ENCODE measurements at regions not wholly inside any gene's neighbourhood (a gene's known extent, or its start where the extent isn't known, plus 50 kb on each side); places are given as distances from the start of the nearest gene placed in this dataset.
"Not testable (repeated sequence)": the region's sequence is repeated elsewhere in the genome, so short reads cannot be mapped to it uniquely, and the experiment has no call there.

DNA sequence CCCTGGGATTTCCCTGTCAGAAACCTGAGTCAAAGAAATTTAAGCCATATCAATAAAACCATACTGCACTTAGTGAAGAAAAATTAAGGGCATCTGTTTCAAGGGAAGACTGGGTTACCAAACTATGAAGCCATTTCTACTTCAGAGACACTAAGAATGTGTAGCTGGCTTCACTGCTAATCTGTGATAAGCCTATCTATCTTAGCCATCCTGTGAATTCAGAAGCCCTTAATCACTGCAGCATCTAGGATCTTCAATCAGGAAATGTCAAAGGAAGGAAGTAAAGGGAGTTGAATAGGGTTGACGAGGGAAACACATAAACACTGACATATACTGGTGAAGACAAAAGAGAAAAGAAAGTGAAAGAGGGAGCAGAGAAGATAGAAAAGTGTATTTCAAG, 777.6 kb upstream of the DIAPH2 start:
- intact Hi-C loops (cut with DNase I) = no loop called here
- DNase-seq (no peak), ATAC-seq (no peak)

DNA sequence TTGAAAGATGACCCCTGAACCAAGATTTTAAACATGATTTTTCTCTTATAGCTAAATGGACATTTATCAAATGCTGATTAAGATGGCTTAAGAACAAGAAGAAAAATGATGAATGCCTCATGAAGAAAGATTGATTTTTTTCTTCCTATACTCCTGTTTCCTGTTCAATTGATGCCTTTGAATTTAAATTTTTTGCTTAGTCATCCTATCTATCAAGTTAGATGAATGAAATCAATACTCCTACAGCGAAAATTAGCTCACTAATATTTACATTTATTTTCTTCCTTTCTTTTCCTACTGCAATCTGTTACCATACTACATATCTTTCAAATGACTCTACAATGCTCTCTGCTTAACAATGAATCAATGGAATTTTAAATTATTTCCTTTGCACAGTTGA, 773.6 kb upstream of the DIAPH2 start:
- DNase-seq (no peak), ATAC-seq (no peak)
- intact Hi-C loops (cut with DNase I) = no loop called here

DNA sequence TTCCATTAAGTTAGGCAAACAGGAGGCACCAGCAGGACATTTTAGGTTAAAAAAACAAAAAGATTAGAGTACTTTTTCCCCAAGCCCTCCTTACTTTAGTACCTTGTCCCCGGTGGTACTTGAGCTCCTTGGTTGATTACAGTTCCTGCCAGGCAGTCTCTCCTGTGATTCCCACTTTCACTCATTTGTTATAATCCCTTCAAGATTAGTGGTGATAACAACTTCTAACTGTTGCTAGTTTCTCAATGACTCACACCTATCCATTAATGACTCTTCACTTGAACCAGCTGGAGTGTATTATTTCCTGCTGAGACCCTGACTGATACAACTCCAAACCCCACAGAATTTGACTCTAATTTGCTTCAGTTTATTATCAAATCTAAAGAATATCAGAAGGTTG, 765.0 kb upstream of the DIAPH2 start:
- intact Hi-C loops (cut with DNase I) = no loop called here
- no peak for DNase-seq
- no peak for ATAC-seq

DNA sequence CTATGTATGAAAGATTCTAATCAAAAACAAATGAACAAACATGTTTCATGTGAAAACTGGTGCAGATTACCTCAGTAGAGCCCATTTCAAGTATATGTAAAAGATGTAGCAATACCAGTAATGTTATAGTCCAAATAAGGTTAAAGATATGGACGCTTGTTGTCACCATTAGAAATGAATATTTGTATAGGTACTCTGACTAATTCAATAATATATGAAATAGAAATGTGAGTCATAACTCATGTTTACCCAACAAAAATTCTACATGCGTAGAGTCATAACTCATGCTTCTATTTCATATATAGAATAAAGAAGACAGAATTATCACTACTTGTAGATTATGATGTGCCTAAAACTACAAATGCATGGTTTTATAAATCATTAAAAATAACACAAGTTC, 739.1 kb upstream of the DIAPH2 start:
- intact Hi-C loops (cut with DNase I) = no loop called here
- DNase-seq (no peak), ATAC-seq (no peak)

DNA sequence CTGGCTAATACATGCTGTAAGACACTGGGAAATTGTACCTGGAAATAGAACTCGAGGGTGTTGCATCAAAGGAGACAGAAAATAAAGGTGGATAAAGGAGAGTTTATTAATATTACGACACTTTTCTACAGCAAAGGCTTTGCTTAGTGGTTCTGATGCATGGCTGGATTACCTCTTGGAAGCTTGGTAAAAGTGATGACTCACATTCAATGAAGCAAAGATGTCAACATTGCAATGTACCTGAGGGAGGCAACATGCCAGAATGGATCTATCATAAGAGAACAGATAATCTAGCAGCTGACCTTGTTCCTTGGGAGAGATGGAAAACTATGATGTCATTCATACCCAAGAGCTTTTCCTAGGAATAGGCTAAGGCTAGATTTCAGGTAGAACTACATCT, 735.1 kb upstream of the DIAPH2 start:
- DNase-seq (no peak), ATAC-seq (no peak)
- intact Hi-C loops (cut with DNase I) = no loop called here

DNA sequence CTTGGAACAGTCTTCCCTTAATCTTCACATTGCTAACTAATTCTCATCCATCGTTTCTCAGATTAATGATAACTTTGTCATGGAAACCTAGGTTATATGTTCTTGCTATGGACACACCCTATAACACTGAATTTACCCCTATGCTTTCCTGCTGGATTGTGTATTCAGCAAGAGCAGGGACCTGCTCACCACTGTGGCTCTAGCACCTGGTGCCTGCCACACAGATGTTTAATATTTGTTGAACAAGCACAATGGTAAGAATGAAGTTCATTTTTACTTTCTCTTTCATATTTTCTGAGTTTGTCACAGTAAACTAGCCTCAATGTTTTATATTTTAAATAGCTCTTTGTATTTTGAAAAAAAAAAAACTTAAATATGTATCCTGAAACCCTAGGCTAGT, 734.0 kb upstream of the DIAPH2 start:
- intact Hi-C loops (cut with DNase I) = no loop called here
- DNase-seq = no peak
- no peak for ATAC-seq

DNA sequence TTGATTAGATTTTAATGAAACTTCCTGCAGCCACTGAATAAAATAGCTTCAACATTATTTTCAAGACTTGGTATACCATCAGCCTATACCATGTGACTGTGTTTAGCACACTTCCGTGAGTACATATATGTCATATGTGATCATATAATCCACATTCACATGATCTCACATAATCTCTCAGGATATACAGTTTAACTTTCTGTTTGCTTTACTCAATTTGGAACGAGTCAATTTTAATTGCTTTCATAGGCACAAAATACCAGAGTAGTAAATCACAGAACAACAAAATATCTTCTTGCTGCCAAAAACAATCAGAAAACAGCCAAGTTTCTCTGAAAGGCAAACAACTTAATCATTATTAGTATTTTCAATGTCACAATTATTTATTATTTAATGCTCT, 731.1 kb upstream of the DIAPH2 start:
- no peak for DNase-seq
- no peak for ATAC-seq
- intact Hi-C loops (cut with DNase I) = no loop called here

DNA sequence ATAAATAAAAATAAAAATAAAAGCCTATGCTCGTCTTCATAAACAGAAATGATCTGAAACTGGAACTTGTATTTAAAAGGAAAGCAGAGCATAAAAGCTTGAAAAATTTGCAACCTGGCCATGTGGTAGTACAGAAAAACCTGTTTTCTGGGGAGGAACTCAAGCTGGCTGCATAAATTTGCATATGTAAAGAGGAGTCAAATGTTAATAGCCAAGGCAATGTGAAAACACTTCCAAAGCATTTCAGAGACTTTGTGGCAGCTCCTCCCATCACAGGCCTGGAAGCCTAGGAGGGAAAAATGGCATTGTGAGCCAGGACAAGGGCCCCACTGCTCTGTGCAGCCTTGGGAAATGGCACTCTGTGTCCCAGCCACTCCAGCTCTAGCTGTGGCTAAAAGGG, 727.9 kb upstream of the DIAPH2 start:
- intact Hi-C loops (cut with DNase I) = no loop called here
- DNase-seq = no peak
- no peak for ATAC-seq

DNA sequence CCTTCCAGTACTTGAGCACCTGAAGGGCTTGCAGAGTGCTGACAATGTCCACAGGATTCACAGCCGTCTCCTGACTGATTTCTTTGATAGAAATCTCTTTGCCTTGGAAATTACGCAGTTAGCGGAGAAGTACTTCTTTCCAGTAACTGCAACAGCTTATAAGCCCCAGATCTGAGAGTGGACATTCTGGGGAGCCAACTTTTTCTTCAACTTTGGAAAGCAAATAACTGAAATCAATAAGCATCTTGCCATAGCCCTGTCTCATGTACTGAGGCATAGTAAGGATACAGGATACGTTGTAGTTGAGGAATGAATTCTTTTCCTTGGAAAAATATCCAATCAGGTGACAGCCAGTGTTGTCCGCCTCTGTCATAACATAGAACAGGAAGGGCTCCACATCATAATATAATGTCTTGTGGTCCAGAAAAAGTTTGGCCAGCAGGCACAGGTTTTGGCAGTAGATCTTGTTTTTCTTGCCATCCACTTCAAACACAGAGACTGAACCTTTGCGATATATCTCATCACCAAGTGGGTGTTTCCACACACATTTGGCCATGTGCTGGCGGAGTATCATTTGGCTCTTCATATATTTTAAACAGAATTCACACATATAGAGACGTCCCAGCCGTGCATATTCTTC, 711.1 kb upstream of the DIAPH2 start:
- intact Hi-C loops (cut with DNase I); ATAC-seq; DNase-seq: not testable (repeated sequence)

DNA sequence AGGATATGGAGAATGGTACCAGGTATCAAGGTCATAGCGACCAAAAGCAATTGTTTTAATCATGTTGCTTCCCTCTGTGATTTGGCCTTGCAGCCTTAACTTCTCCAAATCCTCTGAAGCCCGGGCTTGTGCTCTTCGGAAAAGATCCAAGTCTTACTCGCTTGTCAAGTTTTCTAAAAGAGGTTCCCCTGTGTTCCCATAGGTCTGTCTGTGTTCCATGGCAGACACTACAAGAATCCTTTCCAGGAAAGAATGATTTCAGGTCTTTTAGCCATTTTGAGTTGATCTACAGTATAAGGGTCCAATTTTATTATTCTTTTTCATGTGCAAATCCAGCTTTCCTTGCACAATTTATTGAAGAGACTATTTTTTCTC, 710.6 kb upstream of the DIAPH2 start:
- ATAC-seq (no peak), DNase-seq (no peak)
- intact Hi-C loops (cut with DNase I) = no loop called here

DNA sequence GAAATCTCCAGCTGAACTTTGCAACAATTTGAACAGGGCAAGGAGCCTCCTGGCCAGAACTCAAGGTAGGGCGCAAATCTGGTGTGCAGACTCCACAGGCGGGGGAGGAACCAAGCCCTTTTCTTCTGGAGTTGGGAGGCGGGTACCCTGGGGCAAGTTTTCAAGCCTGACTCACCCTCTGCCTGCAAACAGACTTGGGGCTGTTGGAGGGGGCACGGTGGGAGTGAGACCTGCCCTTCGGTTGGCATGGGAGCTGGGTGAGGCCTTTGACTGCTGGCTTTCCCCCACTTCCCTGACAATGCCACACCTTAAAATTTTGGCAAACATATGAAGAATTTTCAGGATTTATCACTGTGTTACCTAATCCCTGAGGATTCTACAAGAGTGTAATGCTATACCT, 709.8 kb upstream of the DIAPH2 start:
- DNase-seq = no peak
- ATAC-seq = peak in 1 of 2 donors; percentile 63
- intact Hi-C loops (cut with DNase I) = no loop called here

DNA sequence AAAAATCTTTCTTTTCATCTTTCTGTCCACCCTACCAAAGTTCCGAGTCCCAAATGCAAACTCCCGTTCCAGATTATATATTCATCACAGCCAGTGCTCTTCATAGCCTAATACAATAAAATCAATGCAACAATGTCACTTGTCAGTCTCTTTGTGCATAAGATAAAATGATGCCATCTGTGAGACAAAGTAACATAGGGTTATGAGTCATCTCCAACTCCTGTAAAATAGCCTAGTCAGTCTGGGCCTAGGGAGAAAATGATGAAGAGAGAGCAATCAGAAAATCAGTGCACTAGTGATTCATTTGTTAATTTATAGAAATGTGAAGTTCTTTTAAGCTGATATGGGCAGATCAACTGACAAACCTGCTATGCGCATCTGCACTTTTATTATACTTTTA, 689.1 kb upstream of the DIAPH2 start:
- intact Hi-C loops (cut with DNase I) = no loop called here

DNA sequence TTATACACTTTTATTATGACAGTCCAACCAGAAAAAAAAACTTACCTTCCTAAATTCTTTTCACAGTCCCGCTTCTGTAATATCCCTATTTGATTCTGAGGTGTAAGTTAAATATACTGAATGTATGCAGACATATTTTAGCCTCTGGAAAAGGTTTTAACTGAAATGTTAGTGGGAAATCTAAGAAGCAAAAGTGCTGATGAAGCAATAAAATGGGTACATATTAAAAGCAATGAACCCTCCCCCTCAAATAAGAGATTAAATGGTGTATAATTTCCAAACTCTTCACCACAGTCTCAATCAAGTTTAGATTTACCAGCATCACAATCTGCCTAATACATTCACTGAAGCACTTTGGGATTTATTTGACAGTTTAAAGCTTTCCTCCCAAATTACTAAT, 688.3 kb upstream of the DIAPH2 start:
- intact Hi-C loops (cut with DNase I) = no loop called here
- ATAC-seq (no peak), DNase-seq (no peak)

More for the DNA sequence above, 689.1 kb upstream of the DIAPH2 start:
- no peak for DNase-seq
- no peak for ATAC-seq

DNA sequence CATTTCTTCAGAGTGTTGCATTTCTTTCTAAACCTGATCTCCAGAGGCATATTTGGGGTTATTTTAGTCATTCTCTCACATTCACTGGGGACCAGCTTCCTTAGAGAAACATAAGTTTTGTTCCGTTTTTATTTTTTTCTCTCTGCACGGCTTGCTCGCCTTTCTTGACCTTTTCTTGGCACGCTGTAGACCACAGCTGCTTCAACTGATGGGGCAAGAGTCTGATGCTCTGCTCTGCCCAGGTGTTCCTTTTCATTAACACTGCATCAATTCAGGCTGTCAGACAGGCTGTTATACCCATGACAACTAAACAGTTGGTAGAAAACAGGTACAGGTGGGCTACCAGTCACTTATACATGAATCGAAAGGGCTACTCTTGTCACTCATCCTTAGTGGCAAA, 682.2 kb upstream of the DIAPH2 start:
- ATAC-seq = no peak

DNA sequence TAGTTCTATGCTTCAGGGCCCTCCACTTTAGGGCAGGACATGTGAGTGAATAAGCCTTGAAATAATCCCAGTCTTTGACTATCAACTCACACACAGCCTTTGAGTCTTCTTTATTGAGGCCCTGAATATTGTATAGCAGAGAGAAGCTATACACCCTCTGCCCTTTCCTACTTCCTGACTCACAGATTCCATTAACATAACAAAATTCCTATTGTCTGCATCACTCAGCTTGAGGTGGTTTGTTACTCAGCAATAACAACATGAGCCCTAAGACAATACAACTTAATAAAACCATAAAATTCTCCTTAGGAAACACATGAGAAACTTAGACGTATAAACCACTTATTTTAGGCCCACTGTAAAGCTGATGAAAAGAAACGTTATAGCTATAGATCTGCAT, 680.3 kb upstream of the DIAPH2 start:
- ATAC-seq = no peak
- intact Hi-C loops (cut with DNase I) = no loop called here
- DNase-seq = no peak

More for the DNA sequence above, 682.2 kb upstream of the DIAPH2 start:
- intact Hi-C loops (cut with DNase I) = no loop called here
- no peak for DNase-seq

DNA sequence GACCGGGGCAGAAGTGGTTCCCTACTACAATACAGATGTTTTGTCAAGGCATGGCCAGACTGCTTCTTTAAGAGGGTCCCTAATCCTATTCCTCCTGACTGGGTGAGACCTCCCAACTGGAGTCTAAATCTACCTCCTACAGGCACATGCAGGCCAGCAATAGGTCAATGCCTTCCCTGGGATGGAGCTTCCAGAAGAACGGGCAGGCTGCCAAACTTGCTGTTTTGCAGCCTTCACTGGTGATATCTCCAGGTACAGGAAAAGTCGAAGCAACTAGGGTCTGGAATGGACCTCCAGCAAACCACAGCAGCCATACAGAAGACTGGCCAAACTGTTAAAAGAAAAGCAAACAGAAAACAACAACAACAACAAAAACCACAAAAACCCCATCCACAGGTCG, 678.4 kb upstream of the DIAPH2 start:
- intact Hi-C loops (cut with DNase I) = no loop called here
- no peak for DNase-seq
- ATAC-seq = no peak

DNA sequence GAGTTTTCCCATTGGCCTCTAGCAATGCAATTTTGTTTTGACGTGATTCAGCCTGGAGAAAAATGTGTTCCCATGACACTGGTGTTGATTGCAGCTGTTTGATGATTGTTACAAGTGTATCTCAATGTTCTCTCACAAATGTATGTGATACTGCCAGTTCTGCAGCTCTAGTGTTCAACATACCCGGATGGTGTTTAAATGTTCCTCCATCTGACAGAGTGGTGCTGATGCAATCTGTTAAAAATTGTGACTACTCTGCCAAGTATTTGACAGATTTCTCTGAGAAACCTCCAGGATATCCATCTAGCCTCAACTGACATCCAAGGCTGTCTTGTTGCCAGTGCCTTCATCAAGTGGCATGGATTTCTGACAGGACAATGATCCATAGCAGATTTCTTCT, 657.2 kb upstream of the DIAPH2 start:
- DNase-seq (no peak), ATAC-seq (peak; percentile 56 to 67)
- intact Hi-C loops (cut with DNase I) = no loop called here

DNA sequence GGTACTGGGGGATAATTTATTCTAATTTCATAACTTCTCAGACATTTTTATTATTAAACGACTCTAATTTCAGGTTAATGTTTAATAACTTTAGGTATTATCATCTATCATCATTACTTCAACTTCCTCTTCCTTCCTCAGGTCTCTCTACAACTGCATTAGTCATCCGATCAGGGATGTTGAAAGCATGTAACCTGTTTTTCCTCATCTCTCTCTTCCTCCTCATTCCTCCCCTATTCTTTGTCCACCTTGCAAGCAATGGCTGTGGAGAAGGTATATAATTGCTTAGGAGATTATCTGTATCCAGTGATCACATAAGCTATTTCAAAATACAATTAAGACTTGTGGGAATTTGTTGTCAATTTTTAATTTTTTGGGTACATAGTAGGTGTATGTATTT, 632.6 kb upstream of the DIAPH2 start:
- intact Hi-C loops (cut with DNase I) = no loop called here
- ATAC-seq (no peak), DNase-seq (no peak)

DNA sequence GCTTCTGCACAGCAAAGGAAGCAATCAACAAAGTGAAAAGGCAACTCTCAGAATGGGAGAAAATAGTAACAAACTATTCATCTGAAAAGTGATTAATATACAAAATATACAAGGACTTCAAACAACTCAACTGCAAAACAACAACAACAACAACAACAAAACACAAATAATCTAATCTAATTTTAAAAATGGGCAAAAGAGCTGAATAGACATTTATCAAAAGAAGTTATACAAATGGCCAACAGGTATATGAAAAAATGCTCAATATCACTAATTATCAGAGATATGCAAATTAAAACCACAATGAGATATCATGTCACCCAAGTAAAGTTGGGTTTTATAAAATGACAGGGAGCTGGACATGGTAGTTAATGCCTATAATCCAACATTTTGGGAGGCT, 602.8 kb upstream of the DIAPH2 start:
- DNase-seq (no peak), ATAC-seq (no peak)
- intact Hi-C loops (cut with DNase I) = no loop called here

DNA sequence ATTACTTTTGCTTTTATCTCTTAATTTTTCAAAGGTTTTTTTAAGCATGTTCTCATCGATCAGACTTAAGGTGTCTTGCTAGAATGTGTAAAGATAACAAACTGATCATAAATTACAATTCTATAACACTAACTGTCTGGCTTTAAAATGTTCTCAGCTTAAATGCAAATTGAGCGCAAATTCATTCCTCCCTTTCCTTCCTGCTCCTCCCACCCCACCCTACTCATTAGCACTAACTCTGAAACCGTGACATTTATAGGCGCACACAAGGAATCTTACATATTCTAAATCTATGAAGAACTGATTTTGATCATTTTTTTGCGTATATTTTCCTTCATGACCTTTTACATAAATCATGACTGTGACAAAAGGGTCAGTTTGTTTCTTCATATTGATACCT, 590.0 kb upstream of the DIAPH2 start:
- intact Hi-C loops (cut with DNase I) = no loop called here
- ATAC-seq = no peak
- DNase-seq = no peak

DNA sequence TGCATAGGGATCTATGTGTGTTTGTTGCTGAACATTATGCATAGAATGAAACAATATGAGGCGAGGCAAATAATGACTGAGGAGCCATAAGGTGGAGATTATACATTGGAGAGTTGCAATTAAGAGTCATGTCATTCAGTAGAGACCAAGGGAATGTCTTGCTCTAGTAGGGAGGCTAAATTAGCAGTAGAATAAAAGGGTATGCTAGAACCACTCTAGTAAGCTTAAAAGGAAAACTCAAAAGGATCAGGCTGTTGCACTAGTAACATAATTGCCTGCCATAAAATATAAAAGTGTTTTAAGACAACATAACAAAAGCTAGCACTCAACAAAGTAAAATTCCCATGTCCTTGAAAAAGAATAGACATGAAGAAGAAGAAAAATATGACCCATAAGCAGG, 586.2 kb upstream of the DIAPH2 start:
- intact Hi-C loops (cut with DNase I) = no loop called here
- ATAC-seq (no peak), DNase-seq (no peak)

DNA sequence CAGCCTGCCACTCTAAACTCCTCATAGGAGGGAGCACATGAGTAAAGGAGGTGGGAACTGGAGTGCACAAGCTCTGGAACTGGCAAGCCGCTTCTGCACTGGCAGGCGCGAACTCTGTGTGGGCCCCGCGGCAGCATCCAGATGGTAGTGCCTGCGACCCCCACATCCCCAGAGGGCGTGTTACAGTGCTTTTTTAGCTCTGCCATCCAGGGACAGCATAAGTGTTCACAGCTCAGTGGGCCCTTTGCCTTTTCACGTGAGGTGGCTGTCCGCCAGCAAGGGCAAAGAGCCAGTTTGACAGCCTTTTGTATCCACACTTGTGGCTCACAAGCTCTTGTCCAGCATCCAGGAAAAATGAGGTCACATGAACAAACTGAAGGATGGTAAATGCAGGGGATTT, 581.6 kb upstream of the DIAPH2 start:
- ATAC-seq = no peak
- intact Hi-C loops (cut with DNase I) = no loop called here
- peak; percentile 15 for DNase-seq

Data from left cardiac atrium (tissue), 4 donors.